WTC11 (cell line): ENCODE measurements at regions not wholly inside any gene's neighbourhood (a gene's known extent, or its start where the extent isn't known, plus 50 kb on each side); places are given as distances from the start of the nearest gene placed in this dataset.

Experiments used
- ATAC-seq: fragments of 200-7000 bp; cut with Tn5 transposase; 2 replicates; pipeline ENCODE4 v1.10.0; 2021; ENCODE audit warnings: mild to moderate bottlenecking, moderate library complexity
- CTCF ChIA-PET: fragments of 300-600 bp; sonication (Branson Sonifier 250); formaldehyde crosslinking; loops from one replicate; lab custom pipeline; 2021; ENCODE audit warnings: antibody characterized with exemption; lab: Charles Lee
- POLR2A ChIA-PET: fragments of 350-600 bp; sonication (Branson Sonifier 250); formaldehyde crosslinking; loops from one replicate; lab custom pipeline; 2021; ENCODE audit warnings: antibody characterized with exemption; lab: Charles Lee
- DNase-seq: peaks from one replicate; pipeline ENCODE4 v3.0.0; 2021; ENCODE audit warnings: low spot score
- H3K27ac Mint-ChIP-seq: 2 replicates; pipeline ENCODE4 v1.8.0; 2021; ENCODE audit warnings: mixed read lengths
- H3K27me3 Mint-ChIP-seq: 2 replicates; pipeline ENCODE4 v1.8.0; 2021; ENCODE audit warnings: low read depth, mild to moderate bottlenecking, moderate library complexity, mixed read lengths
- H3K36me3 Mint-ChIP-seq: 2 replicates; pipeline ENCODE4 v1.8.0; 2021; ENCODE audit warnings: mixed read lengths
- H3K4me1 Mint-ChIP-seq: 2 replicates; pipeline ENCODE4 v1.8.0; 2022; ENCODE audit warnings: mixed read lengths
- H3K4me3 Mint-ChIP-seq: 2 replicates; pipeline ENCODE4 v1.8.0; 2021; ENCODE audit warnings: mild to moderate bottlenecking, moderate library complexity, mixed read lengths
- H3K9me3 Mint-ChIP-seq: 2 replicates; pipeline ENCODE4 v1.8.0; 2021; ENCODE audit warnings: mixed read lengths
- ATF2 ChIP-seq: sonication (generic); formaldehyde crosslinking; IDR thresholded peaks from 2 replicates; pipeline ENCODE4 v1.8.1; 2022; ENCODE audit warnings: low read depth, missing genetic modification reagents, borderline replicate concordance
- E2F1 ChIP-seq: sonication (generic); formaldehyde crosslinking; IDR thresholded peaks from 2 replicates; pipeline ENCODE4 v1.8.0; 2022; ENCODE audit warnings: mild to moderate bottlenecking, missing genetic modification reagents
- ESRRA ChIP-seq: sonication (generic); formaldehyde crosslinking; IDR thresholded peaks from 2 replicates; pipeline ENCODE4 v1.8.1; 2022; ENCODE audit warnings: mild to moderate bottlenecking, missing genetic modification reagents, borderline replicate concordance
- MXD4 ChIP-seq: fragments of 250-450 bp; sonication (Bioruptor Pico); IDR thresholded peaks from 2 replicates; pipeline ENCODE4 v1.8.0; 2021; ENCODE audit warnings: mild to moderate bottlenecking, moderate library complexity, borderline replicate concordance
- NFE2L1 ChIP-seq: sonication (generic); formaldehyde crosslinking; IDR thresholded peaks from 2 replicates; pipeline ENCODE4 v1.8.1; 2023; ENCODE audit warnings: missing genetic modification reagents
- NR2C2 ChIP-seq: sonication (generic); formaldehyde crosslinking; IDR thresholded peaks from 2 replicates; pipeline ENCODE4 v1.8.0; 2022; ENCODE audit warnings: mild to moderate bottlenecking, missing genetic modification reagents
- PRDM15 ChIP-seq: sonication (generic); formaldehyde crosslinking; IDR thresholded peaks from 2 replicates; pipeline ENCODE4 v1.8.0; 2022; ENCODE audit warnings: missing genetic modification reagents
- SMAD4 ChIP-seq: sonication (generic); formaldehyde crosslinking; IDR thresholded peaks from 2 replicates; pipeline ENCODE4 v1.8.0; 2022; ENCODE audit warnings: mild to moderate bottlenecking, missing genetic modification reagents
- TEAD1 ChIP-seq: sonication (generic); formaldehyde crosslinking; IDR thresholded peaks from 2 replicates; pipeline ENCODE4 v1.8.0; 2022; ENCODE audit warnings: mild to moderate bottlenecking, missing genetic modification reagents
- TP53 ChIP-seq: sonication (generic); formaldehyde crosslinking; IDR thresholded peaks from 2 replicates; pipeline ENCODE4 v1.8.1; 2023; ENCODE audit warnings: mild to moderate bottlenecking, missing genetic modification reagents
- ZBTB43 ChIP-seq: sonication (generic); formaldehyde crosslinking; IDR thresholded peaks from 2 replicates; pipeline ENCODE4 v1.8.1; 2023; ENCODE audit warnings: mild to moderate bottlenecking, missing genetic modification reagents
- ZNF317 ChIP-seq: sonication (generic); formaldehyde crosslinking; IDR thresholded peaks from 2 replicates; pipeline ENCODE4 v1.8.1; 2023; ENCODE audit warnings: low read depth, mild to moderate bottlenecking, moderate library complexity, missing genetic modification reagents, borderline replicate concordance
- ZSCAN18 ChIP-seq: fragments of 250-450 bp; sonication (Bioruptor Pico); IDR thresholded peaks from 2 replicates; pipeline ENCODE4 v2.1.2; 2022; ENCODE audit warnings: mild to moderate bottlenecking, moderate library complexity

GRCh38 chr2:51290725-51291124, 258.8 kb upstream of the NRXN1 start:
- POLR2A ChIA-PET, result no interaction called here
- no peak for ATAC-seq

More at GRCh38 chr2:51290725-51291124, 258.8 kb upstream of the NRXN1 start:
- peaks cover 18% of the 10 kb centered on the region for H3K27me3 Mint-ChIP-seq
- H3K27ac Mint-ChIP-seq, result no peak overlapping the region
- CTCF ChIA-PET, result no interaction called here
- H3K9me3 Mint-ChIP-seq, result peaks cover 10% of the 10 kb centered on the region
- no peak overlapping the region for H3K4me3 Mint-ChIP-seq
- H3K4me1 Mint-ChIP-seq, result peaks cover 41% of the 10 kb centered on the region
- no peak for DNase-seq
- no peaks in the 10 kb centered on the region for H3K36me3 Mint-ChIP-seq
- no peak for TF ChIP-seq ESRRA (CRISPR knock-in tag)
- TF ChIP-seq NFE2L1 (CRISPR knock-in tag), result no peak
- TF ChIP-seq E2F1 (CRISPR knock-in tag), result no peak
- no peak for TF ChIP-seq ZNF317 (CRISPR knock-in tag)
- no peak for TF ChIP-seq TEAD1 (CRISPR knock-in tag)
- no peak for TF ChIP-seq MXD4 (CRISPR knock-in tag)
- no peak for TF ChIP-seq TP53 (CRISPR knock-in tag)
- no peak for TF ChIP-seq PRDM15
- TF ChIP-seq SMAD4 (CRISPR knock-in tag), result no peak
- no peak for TF ChIP-seq ZSCAN18 (CRISPR knock-in tag)
- TF ChIP-seq ZBTB43 (CRISPR knock-in tag), result no peak
- TF ChIP-seq ATF2 (CRISPR knock-in tag), result no peak
- no peak for TF ChIP-seq NR2C2 (CRISPR knock-in tag)
